Endometrium (tissue), 2 donors: ENCODE measurements at regions not wholly inside any gene's neighbourhood (a gene's known extent, or its start where the extent isn't known, plus 50 kb on each side); places are given as distances from the start of the nearest gene placed in this dataset.

Experiments used
- FAIRE-seq: peaks from 2 replicates; lab custom pipeline; 2012; peaks lifted over from hg19 to GRCh38; lab: Jason Lieb, UNC
- donor health status: control.
- donor health status: control.

DNA sequence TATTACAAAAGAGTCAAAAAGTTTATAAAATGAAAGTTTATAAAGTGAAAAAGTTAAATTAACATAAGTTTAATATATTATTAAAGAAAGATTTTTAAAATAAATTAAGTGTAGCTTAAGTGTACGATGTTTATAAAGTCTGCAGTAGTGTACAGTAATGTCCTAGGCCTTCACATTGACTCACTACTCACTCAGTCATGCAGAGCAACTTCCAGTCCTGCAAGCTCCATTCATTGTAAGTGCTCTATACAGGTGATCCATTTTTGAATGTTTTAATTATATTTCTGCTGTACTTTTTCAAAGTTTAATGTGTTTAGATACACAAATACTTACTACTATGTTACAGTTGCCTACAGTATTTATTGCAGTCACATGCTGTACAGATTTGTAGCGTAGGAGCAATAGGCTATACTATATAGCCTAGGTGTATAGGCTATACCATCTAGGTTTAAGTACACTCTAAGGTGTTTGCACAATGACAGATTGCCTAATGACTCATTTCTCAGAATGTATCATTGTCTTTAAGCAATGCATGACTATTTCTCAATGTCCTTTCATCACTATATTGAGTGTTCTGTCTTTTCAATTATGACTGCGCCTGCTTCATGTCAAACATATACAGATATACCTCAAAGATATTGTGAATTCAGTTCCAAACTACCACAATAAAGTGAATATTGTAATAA lies 1110.3 kb upstream of the MAP3K7 start:
- FAIRE-seq = no peak

DNA sequence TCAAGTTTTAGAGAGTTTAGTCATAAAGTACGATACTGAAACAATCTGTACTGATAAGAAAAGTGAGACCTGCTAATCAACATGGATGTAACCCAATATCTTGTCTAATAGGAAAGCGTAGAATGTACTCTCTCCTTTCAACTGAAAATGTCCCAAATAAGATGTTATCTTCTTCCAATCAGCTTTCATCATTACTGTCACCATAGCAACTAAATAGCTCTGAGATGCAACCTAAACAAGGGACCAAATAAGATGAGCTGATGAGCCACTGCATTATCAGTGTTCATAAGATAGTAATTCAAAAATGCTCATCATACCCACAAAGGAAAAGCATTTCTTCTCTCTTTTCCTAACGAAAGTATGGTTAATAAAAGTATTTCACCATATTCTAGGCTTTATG lies 1108.3 kb upstream of the MAP3K7 start:
- no peak for FAIRE-seq

DNA sequence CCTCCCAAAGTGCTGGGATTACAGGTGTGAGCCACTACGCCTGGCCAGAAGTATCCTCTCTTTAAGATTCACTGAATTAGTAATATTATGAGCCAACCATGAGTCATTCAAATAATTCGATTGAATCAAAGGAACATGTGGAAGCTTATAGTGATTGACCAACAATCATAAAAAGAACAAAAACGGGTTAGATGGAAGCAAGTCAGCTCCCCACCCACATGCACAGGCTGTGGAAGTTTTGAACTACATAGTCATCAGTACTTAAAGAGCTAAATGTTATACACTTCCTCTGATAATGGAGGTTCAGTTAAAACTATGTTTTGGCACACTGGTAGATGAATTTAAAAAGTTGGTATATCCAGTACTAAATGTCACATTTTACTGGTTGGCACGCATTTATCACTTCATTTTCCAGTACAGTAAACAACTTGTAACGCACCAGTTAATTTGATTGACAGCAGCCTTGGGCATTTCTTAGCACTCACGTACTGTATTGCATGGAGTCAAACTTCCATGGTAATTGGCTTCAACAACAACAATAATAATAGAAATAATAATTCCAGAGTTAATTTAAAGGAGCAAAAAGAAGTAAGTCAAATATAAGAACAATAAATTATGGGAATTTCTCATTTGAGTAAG lies 1107.3 kb upstream of the MAP3K7 start:
- FAIRE-seq = no peak

DNA sequence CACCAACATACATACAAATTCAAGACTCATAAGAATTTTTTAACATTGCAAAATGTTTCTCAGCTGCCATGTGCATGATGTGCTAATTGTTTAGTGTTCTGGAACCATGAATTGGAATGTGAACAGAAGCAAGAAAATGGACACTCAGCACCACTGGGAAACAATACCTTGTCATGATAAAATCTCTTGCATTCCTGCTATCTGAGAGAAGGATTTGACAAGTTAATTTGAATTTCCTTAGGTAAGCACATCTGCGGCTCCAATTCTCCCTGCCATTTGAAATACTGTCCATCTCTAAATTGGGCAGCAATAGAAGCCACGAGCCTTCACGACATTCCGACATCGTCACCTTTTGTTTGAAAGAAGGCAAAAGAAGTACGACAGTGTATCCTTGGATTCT lies 1104.6 kb upstream of the MAP3K7 start:
- no peak for FAIRE-seq

DNA sequence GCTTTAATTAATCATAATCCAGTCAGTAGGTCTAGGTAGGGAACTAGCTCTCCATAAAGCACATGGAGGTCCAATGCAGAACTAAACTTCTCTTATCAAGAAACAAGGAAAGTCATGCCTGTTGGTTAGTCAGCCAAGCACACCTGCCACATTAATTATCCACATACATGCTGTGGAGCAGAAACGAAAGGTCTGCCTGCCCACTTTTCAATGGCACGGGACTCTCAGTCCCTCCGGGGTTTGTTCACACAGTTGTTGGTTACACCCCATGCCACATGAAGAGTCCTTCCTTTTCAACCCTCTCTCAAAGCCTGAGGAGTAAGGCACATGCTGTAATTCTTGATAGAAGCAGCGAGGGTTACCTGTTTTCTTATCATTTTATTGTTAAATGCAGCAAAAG lies 1096.4 kb upstream of the MAP3K7 start:
- no peak for FAIRE-seq

DNA sequence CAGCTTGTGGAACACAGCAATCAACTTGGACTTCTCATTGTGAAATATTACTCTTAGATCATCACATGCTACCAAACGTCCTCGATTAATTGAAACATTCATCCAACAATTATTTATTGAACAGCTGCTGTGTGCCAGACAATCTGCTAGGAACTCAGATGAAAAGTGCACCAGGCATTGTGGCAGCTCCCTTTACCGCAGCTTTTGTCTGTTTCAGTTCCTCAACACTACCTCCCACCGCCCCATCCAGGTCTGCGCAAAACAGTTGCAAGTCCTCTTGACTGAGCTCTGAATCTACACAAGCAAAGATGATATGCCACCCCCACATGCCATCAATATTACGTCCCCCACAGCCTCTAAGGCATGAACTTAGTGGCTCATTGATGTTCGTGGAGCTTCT lies 1094.4 kb upstream of the MAP3K7 start:
- FAIRE-seq = no peak

DNA sequence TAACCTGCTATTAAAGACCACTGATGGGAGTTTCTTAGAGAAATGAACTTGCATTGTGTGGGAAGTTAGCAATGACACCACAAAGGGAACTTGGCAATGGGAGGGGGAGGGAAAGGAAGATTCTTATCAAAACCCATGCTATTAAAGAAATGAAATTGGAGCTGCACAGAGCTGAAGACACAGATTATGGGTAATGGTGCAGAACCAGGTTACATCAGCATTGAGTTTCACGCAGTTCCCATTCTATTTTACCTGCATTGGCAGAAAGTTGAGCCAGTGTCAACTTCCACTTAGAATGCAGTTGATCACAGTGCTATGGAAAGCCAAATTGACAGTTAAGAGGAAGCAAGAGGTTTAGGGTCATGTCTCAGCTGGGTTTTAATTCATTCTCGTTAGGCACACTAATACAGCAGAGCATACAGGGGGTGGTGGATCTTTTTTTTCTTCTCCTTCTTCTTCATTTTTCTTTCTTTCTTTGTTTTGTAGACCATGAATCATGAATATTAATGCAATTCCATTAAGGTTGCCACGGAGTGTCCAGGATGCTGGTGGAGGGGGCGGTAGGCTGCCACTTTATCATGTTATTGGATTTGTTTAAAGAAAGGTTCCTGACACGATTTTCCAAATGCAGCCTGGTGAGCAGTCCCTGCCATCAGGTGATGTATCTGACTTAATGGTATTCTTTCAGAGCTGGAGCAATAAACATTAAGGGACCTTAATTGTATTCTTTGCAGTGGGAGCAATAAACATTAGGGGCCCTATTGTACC lies 1092.0 kb upstream of the MAP3K7 start:
- no peak for FAIRE-seq

DNA sequence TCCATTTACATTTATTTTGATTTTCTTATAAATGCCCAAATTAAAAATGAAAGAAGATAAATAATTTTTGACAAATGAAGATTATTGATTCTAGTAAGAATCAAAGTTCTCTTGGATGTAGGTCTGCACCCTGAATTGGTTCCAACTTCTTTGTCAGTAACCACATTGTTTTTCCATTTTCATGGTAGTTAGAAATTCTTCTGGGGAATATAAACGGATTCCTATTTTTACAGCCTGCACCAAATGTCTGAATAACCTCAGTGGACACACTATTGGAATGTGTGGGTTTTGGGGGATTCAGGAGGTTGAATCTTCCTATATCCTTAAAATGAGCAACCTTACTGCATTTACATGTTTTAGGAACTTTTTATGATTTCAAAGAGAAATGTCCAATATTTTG lies 1085.3 kb upstream of the MAP3K7 start:
- no peak for FAIRE-seq

DNA sequence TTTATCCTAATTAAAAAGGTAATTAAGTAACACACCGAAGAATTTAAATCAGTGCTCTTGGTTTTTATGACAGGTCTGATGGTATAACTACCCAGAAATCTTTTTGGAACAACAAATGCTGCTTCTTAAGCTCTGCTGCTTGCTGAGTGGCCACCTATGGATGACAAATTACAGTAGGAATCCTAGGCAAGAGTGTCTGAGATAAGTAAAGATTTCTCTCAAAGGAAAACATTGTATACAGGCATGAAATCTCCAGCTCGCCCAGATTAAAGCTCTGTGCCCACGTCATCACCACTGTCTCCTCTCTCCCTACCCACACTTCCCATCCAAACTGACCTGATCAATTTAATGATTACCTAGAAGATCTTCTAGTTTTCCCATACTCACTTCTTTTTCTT lies 1083.0 kb upstream of the MAP3K7 start:
- no peak for FAIRE-seq

DNA sequence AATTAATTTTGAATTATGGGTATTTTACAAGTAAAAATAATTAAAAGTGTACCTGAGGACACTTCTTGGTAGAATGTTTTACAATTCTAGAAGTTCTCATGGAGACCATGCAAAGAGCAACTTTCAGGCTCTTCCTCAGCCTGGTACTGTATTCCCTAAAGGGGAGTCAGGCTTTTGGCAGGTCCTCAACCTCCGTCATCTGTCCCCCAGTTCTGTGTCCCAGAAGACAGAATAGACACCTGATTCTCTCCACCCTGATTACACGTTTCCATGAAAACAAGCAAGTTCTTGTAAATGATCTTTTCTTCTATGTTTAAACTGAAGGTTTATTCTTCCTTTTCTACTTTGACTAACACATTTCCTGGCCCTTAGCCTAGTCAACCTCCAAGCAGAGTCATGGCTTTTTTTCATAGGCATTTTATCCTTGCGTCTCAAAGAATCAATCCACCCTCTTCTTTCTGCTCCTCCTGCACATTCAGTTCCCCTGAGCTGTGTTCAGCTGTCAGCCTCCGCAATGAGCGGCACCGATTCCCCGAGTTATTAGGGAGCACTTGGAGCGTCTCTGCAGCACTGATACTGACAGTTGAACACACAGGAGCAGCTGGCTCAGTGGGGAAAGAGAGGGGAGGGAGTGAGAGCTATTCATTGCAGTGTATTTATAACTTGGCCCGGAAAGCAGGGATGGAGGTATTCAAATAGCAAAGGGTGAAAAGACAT lies 1082.4 kb upstream of the MAP3K7 start:
- no peak for FAIRE-seq

DNA sequence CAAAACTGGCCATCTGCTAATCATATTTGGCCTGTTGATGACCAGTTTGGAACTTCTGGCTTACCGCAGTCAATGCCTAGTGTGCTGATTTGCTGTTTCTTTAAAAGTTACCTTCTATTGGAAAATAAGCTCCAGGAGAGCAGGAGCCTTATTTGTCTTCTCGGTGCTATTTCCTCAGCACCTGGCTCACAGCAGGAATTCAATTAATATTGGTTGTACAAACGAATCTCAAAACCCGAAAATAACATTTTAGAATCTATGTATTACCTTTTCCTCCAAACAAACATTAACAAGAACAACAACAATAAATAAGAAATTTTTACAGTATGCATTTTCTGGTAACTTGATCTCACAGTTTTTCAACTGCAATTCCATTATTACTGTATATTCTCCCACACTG lies 1080.7 kb upstream of the MAP3K7 start:
- no peak for FAIRE-seq

DNA sequence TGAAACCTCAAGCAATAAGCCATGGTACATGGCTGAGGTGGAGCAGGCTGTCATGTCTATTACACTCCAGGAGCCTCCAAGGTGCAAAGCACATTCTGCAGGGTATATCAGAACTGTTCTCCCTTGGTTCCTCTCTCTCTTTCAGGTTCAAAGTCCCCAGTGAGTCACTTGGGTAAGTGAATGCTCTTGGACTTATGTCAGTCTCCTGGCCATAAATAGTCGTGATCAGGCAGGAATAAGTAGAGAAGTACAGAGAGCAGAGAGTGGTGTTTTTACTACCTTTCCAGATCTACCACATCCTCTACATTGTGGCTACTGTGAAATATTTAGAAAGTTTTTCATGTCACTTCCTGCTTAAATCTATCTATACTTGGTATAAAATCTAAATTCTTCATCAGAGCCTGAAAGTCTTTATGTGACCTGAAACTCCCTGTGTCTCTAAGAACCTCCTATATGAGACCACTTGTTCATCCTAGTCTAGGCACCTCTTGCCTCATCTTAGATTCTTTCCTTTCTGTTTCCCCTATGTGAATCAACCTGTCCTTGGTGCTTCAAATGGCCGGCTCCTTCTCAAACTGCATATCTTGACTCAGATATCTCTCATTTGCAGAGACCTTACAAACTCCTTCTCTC lies 1077.6 kb upstream of the MAP3K7 start:
- FAIRE-seq = no peak

DNA sequence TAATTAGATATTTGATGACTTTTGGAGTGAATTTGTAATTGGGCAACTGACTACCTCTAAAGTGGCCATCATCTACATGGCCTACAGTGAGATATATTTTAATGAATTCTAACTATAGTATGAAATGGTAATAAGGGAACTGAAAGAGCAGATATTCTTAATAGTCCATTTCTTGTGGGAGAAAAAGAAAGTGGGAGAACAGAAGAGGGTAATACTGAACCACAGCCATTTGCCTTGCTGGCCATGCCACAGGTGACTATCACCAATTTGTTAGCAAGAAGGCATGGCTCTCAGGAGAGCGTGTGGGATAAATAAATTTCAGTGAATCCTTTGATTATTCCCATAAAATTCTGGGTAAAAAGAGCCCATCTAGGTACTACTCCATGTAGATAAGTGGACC lies 1074.0 kb upstream of the MAP3K7 start:
- no peak for FAIRE-seq

DNA sequence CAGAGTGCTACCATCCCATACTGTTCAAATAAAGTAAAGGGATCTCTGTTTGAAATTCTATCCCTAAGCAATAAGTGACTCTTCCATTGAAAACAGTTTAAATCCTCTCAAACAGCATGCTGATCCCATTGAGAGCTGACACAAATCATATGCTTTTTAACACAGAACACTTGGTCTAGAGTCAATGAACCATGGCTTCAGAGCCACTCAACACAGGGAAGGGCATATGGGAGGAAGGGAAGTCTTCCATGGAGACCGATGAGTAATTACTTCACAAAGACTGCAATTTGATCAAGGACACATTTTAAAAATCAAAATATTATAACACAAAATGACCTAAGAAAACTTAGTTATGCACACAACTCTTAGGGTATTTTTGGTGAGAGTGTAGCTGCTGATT lies 1073.0 kb upstream of the MAP3K7 start:
- FAIRE-seq = no peak

DNA sequence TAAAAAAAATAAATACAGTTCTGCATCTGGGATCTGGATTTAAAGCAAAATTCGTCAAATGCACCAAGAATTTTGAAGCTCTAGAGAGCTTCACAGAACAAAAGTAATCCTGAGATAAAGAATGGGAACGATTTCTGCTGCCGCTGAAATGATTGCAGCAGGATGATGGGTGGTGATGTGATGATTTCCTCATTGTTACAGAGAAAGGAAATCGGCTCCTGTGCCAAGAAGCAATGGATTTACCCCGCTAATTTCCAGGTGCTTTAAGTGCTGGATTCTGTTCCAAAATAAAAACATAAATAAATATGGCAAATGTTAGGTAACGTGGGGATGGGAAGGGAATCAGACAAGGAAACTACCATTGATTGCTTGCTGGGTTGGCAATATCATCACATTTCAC lies 1067.9 kb upstream of the MAP3K7 start:
- no peak for FAIRE-seq

DNA sequence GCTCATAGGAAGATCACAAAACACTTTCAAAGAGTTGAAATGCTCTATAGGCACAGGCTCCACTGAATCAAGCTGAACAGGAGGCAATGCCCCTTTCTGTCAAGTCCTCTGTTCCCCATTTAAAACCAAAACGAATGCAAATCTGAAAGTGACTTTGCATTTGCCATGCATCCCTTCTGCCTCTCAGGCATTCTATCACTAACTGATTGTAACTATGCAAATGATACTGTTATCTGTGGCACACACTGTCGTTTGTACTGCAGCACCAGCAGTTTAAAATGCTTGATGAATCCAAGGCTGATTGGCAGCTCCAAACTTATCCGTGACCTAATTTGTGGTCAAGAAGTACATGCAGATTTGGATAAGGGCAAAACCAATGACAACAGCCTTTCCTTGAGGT lies 1067.5 kb upstream of the MAP3K7 start:
- FAIRE-seq = no peak

DNA sequence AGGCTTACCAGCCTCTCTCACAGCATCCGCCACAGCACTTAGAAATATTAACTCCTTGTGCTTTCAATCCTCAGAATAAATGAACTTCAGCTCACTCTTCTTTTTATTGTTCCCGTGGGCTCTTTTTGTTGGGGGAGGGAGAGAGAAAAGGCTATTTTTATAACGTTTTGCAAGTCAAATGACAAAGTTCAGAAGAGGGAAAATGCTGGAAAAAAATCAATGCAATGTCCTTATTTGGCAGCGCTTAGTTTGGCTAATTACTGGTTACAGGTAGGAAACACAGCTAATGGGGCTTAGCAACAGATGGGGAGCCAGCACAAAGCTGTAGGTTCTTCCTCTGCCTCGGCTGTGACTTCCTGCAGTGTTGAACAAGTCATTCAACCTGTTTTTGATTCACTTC lies 1067.0 kb upstream of the MAP3K7 start:
- no peak for FAIRE-seq

DNA sequence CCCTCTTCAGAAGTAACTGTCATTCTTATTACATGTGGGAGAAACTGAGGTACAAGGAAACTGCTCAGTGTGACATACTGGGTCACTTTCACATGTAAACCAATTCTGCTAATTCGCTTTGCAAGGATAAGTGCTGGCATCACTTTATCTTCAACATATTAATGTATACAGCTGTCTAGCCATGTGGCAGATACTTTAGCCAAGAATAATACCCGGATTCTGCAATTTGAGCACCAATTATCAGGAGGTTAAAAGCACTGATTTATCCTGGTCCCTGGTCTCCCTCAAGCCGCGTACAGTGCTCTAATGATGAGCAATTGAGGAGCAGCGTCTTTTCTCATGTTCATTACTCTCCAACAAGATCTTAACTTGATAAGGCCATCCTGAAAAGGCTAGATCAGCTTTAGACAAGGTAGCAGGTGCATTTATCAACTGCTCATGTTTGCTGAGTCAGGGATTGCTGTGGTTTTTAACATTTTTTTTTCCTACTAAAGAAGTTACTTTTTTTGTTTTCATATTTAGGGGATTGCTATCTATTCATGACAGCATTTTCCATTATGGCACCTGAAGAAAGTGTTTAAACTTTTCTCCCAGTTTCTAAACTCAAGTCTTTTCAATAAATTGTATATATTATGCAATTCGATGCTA lies 1066.3 kb upstream of the MAP3K7 start:
- FAIRE-seq = no peak

DNA sequence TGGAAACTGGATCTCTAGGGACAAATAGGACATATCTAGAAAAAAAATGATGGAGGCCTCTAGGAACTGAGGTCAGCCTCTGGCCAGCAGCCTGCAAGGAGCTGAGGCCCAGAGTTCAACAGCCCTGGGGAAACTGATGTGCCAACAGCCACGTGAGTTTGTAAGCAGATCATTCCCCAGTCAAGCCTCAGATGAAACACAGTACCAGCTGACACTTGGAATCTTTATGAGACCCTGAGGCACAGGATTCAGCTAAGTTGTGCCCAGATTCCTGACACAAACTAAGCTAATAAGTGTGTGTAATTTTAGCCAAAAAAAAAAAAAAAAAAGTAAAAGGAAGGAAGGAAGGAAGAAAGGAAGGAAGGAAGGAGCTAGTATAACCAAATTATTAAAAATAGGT lies 1059.8 kb upstream of the MAP3K7 start:
- FAIRE-seq = no peak

DNA sequence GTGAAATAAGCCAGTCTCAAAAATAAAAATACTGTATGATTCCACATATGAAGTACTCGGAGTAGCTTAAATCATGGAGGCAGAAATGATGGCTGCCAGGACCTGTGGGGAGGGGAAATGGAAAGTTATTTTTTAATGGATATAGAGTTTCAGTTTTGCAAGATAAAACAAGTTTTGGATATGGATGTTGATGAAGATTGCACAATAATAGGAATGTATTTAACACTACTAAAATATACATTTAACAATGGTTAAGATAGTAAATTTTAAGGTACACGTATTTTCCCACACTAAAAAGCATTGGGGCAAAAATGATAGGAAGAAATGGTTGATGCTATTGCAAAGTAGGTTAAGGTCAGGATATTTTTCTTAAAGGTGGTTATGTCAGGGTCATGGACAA lies 1058.9 kb upstream of the MAP3K7 start:
- no peak for FAIRE-seq

DNA sequence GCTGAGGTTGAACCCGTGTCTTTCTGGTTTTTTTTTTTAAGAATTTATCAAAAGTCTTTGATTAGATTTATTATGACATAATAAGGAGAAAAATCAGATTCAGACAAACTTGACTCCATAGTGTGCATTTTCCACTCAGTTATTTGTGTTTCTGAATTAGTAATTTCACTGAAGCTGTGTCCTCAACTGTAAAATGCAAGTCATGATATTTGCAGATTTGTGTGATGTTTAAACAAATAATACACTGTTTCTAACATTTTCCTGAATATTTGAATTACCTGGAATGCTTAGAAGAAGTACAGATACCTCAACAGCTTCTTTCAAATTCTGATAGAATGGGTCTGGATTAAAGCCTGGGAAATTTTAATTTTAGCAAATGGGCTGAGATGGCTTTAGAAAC lies 1050.3 kb upstream of the MAP3K7 start:
- no peak for FAIRE-seq

DNA sequence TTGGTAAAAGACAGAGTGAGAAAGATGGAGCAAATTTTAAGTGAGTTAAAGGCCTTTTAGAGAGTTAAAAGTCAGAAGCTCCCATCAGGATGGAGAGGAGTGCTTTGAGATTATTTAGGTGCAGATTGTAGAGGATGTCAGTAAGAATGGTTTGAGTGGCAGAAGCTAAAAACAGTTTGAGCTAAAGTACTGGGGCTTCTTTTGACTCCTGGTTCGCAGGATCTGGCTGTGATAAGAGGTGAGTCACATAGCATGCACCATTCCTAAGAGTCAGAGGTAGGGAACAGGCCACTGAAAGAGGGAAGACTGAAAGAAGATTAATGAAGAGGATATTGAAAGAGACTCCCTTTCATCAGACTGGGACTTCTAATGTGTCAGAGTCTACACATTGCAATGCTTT lies 1047.9 kb upstream of the MAP3K7 start:
- no peak for FAIRE-seq
